ENCODE measurements at regions not wholly inside any gene's neighbourhood (a gene's known extent, or its start where the extent isn't known, plus 50 kb on each side); places are given as distances from the start of the nearest gene placed in this dataset.

DNA sequence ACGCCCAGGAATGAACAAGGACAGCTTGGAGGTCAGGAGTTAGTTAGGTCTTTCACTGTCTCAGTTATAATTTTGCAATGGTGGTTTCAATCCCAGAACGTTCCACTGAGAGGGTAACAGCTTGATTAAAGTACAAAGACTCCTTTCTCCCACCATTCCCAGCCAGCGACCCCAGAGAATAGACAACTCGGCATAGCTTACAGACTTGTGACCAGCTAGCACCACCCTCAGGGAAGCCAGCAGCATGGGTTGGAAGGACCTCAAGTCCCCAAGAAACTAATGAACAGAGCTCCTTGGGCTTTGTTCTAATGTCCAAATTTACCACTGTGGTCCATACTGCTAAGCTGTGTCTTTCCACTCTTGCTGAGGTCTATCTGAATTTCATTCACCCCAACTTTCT is 72.0 kb upstream of the MED14 start:
- TF ChIP-seq, protein P1, sequence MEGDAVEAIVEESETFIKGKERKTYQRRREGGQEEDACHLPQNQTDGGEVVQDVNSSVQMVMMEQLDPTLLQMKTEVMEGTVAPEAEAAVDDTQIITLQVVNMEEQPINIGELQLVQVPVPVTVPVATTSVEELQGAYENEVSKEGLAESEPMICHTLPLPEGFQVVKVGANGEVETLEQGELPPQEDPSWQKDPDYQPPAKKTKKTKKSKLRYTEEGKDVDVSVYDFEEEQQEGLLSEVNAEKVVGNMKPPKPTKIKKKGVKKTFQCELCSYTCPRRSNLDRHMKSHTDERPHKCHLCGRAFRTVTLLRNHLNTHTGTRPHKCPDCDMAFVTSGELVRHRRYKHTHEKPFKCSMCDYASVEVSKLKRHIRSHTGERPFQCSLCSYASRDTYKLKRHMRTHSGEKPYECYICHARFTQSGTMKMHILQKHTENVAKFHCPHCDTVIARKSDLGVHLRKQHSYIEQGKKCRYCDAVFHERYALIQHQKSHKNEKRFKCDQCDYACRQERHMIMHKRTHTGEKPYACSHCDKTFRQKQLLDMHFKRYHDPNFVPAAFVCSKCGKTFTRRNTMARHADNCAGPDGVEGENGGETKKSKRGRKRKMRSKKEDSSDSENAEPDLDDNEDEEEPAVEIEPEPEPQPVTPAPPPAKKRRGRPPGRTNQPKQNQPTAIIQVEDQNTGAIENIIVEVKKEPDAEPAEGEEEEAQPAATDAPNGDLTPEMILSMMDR (IDR thresholded peaks at IDR 0.05), result no peak
- TF ChIP-seq POLR2A (IDR thresholded peaks at IDR 0.05; ENCODE audit: low read depth), result no peak
- no peak for TF ChIP-seq EP300 (IDR thresholded peaks at IDR 0.05)
